ENCODE measurements at regions not wholly inside any gene's neighbourhood (a gene's known extent, or its start where the extent isn't known, plus 50 kb on each side); places are given as distances from the start of the nearest gene placed in this dataset.
"Not testable (repeated sequence)": the region's sequence is repeated elsewhere in the genome, so short reads cannot be mapped to it uniquely, and the experiment has no call there.

- Mint-ChIP-seq H3K27ac (no peak overlapping the region), H3K4me1 (peaks cover 0 to 4% (median 2%) of the 10 kb centered on the region in 3 donors), H3K9me3 (no peaks in the 10 kb centered on the region), H3K36me3 (peaks cover 60% of the 10 kb centered on the region), H3K4me3 (no peak overlapping the region), H3K27me3 (no peaks in the 10 kb centered on the region)
- Histone ChIP-seq H3K27me3 (replicated peaks in 1 of 2; ENCODE audit: control insufficient read depth in 2 of 2, extremely low read depth in 1 of 2, insufficient read depth in 2 of 2, low read length in 1 of 2) (no peaks in the 10 kb centered on the region), H3K4me3 (ENCODE audit: control insufficient read depth in 1 of 2, extremely low read depth in 1 of 2, low read length in 1 of 2) (no peak overlapping the region), H3K4me1 (ENCODE audit: control insufficient read depth in 1 of 2, extremely low read depth in 1 of 2, insufficient read depth in 2 of 2, low read length in 2 of 2) (no peaks in the 10 kb centered on the region), H3K36me3 (ENCODE audit: control insufficient read depth in 2 of 2, extremely low read depth in 1 of 2, insufficient read depth in 1 of 2, low read length in 1 of 2) (peaks cover 12 to 53% of the 10 kb centered on the region in 2 donors), H3K9me3 (no peaks in the 10 kb centered on the region), H3K27ac (ENCODE audit: low read length) (no peak overlapping the region)
- ATAC-seq (replicated peaks in 1 of 4) (no peak), DNase-seq (no peak)
- no CpG with 5 or more reads among the region's 2 CpGs for WGBS (ENCODE audit: insufficient coverage)
- ChIA-PET CTCF (interaction anchor here in 1 of 2 donors (0.8 kb wide), 1 partner anchor 11 kb away, joined by 6 read pairs; no protein-coding TSS in a partner anchor), POLR2A (no interaction called here)
Measured at GRCh38 chr7:67313213-67313612, 316.6 kb downstream of the TYW1 start.

- H3K4me3 ChIP-seq (ENCODE audit: control insufficient read depth in 1 of 2, extremely low read depth in 1 of 2, low read length in 1 of 2); H3K4me3 Mint-ChIP-seq; H3K27ac Mint-ChIP-seq; H3K27ac ChIP-seq (ENCODE audit: low read length); DNase-seq; H3K4me1 Mint-ChIP-seq; H3K27me3 ChIP-seq (replicated peaks in 1 of 2; ENCODE audit: control insufficient read depth in 2 of 2, extremely low read depth in 1 of 2, insufficient read depth in 2 of 2, low read length in 1 of 2); ATAC-seq (replicated peaks in 1 of 4); H3K9me3 Mint-ChIP-seq; CTCF ChIA-PET; H3K4me1 ChIP-seq (ENCODE audit: control insufficient read depth in 1 of 2, extremely low read depth in 1 of 2, insufficient read depth in 2 of 2, low read length in 2 of 2); H3K9me3 ChIP-seq; H3K27me3 Mint-ChIP-seq; POLR2A ChIA-PET: not testable (repeated sequence)
- peaks cover 12 to 30% of the 10 kb centered on the region in 2 donors for H3K36me3 ChIP-seq (ENCODE audit: control insufficient read depth in 2 of 2, extremely low read depth in 1 of 2, insufficient read depth in 1 of 2, low read length in 1 of 2)
- 100% methylated on average over 1 of the region's 4 CpGs for WGBS (ENCODE audit: insufficient coverage)
- peaks cover 36% of the 10 kb centered on the region for H3K36me3 Mint-ChIP-seq
Measured at GRCh38 chr7:67316902-67317301, 320.3 kb downstream of the TYW1 start.

GRCh38 chr7:67328257-67328656 lies 331.6 kb downstream of the TYW1 start:
- H3K9me3 Mint-ChIP-seq; H3K27ac ChIP-seq (ENCODE audit: low read length); H3K9me3 ChIP-seq; H3K27me3 ChIP-seq (replicated peaks in 1 of 2; ENCODE audit: control insufficient read depth in 2 of 2, extremely low read depth in 1 of 2, insufficient read depth in 2 of 2, low read length in 1 of 2); H3K4me1 ChIP-seq (ENCODE audit: control insufficient read depth in 1 of 2, extremely low read depth in 1 of 2, insufficient read depth in 2 of 2, low read length in 2 of 2); H3K4me1 Mint-ChIP-seq; H3K4me3 Mint-ChIP-seq; H3K36me3 ChIP-seq (ENCODE audit: control insufficient read depth in 2 of 2, extremely low read depth in 1 of 2, insufficient read depth in 1 of 2, low read length in 1 of 2); ATAC-seq (replicated peaks in 1 of 4); CTCF ChIA-PET; H3K36me3 Mint-ChIP-seq; H3K27ac Mint-ChIP-seq; H3K27me3 Mint-ChIP-seq; DNase-seq; H3K4me3 ChIP-seq (ENCODE audit: control insufficient read depth in 1 of 2, extremely low read depth in 1 of 2, low read length in 1 of 2): not testable (repeated sequence)
- WGBS (ENCODE audit: insufficient coverage): 80% methylated on average over 2 of the region's 5 CpGs
- POLR2A ChIA-PET: interaction anchor here in 1 of 2 donors (0.7 kb wide), 1 partner anchor 10 kb away, joined by 3 read pairs; no protein-coding TSS in a partner anchor

- CTCF ChIA-PET; H3K4me3 ChIP-seq (ENCODE audit: control insufficient read depth in 1 of 2, extremely low read depth in 1 of 2, low read length in 1 of 2); H3K9me3 ChIP-seq; DNase-seq; ATAC-seq (replicated peaks in 1 of 4); POLR2A ChIA-PET; H3K27ac ChIP-seq (ENCODE audit: low read length); H3K4me3 Mint-ChIP-seq; H3K4me1 ChIP-seq (ENCODE audit: control insufficient read depth in 1 of 2, extremely low read depth in 1 of 2, insufficient read depth in 2 of 2, low read length in 2 of 2); H3K27ac Mint-ChIP-seq; H3K4me1 Mint-ChIP-seq; H3K36me3 ChIP-seq (ENCODE audit: control insufficient read depth in 2 of 2, extremely low read depth in 1 of 2, insufficient read depth in 1 of 2, low read length in 1 of 2); H3K27me3 Mint-ChIP-seq; H3K9me3 Mint-ChIP-seq; H3K27me3 ChIP-seq (replicated peaks in 1 of 2; ENCODE audit: control insufficient read depth in 2 of 2, extremely low read depth in 1 of 2, insufficient read depth in 2 of 2, low read length in 1 of 2): not testable (repeated sequence)
- peaks cover 13% of the 10 kb centered on the region for H3K36me3 Mint-ChIP-seq
- WGBS (ENCODE audit: insufficient coverage): no CpG with 5 or more reads among the region's 1 CpG
Measured at GRCh38 chr7:67335165-67335564, 338.5 kb downstream of the TYW1 start.

- not testable (repeated sequence) for ATAC-seq (replicated peaks in 1 of 4)
Measured at GRCh38 chr7:67335663-67336062, 339.0 kb downstream of the TYW1 start.

GRCh38 chr7:67338545-67338944 lies 341.9 kb downstream of the TYW1 start:
- H3K9me3 ChIP-seq; H3K9me3 Mint-ChIP-seq; H3K36me3 ChIP-seq (ENCODE audit: control insufficient read depth in 2 of 2, extremely low read depth in 1 of 2, insufficient read depth in 1 of 2, low read length in 1 of 2); H3K27ac ChIP-seq (ENCODE audit: low read length); H3K27ac Mint-ChIP-seq; H3K4me1 ChIP-seq (ENCODE audit: control insufficient read depth in 1 of 2, extremely low read depth in 1 of 2, insufficient read depth in 2 of 2, low read length in 2 of 2); H3K27me3 Mint-ChIP-seq; POLR2A ChIA-PET; H3K4me3 Mint-ChIP-seq; ATAC-seq (replicated peaks in 1 of 4); H3K4me3 ChIP-seq (ENCODE audit: control insufficient read depth in 1 of 2, extremely low read depth in 1 of 2, low read length in 1 of 2); CTCF ChIA-PET; DNase-seq; H3K27me3 ChIP-seq (replicated peaks in 1 of 2; ENCODE audit: control insufficient read depth in 2 of 2, extremely low read depth in 1 of 2, insufficient read depth in 2 of 2, low read length in 1 of 2); H3K4me1 Mint-ChIP-seq: not testable (repeated sequence)
- H3K36me3 Mint-ChIP-seq: peaks cover 32% of the 10 kb centered on the region

More at GRCh38 chr7:67335663-67336062, 339.0 kb downstream of the TYW1 start:
- H3K27ac Mint-ChIP-seq; CTCF ChIA-PET; H3K36me3 ChIP-seq (ENCODE audit: control insufficient read depth in 2 of 2, extremely low read depth in 1 of 2, insufficient read depth in 1 of 2, low read length in 1 of 2); H3K4me3 ChIP-seq (ENCODE audit: control insufficient read depth in 1 of 2, extremely low read depth in 1 of 2, low read length in 1 of 2); H3K27me3 ChIP-seq (replicated peaks in 1 of 2; ENCODE audit: control insufficient read depth in 2 of 2, extremely low read depth in 1 of 2, insufficient read depth in 2 of 2, low read length in 1 of 2); H3K4me3 Mint-ChIP-seq; H3K9me3 ChIP-seq; H3K27me3 Mint-ChIP-seq; H3K4me1 Mint-ChIP-seq; POLR2A ChIA-PET; H3K27ac ChIP-seq (ENCODE audit: low read length); H3K9me3 Mint-ChIP-seq; H3K4me1 ChIP-seq (ENCODE audit: control insufficient read depth in 1 of 2, extremely low read depth in 1 of 2, insufficient read depth in 2 of 2, low read length in 2 of 2); DNase-seq: not testable (repeated sequence)
- peaks cover 13% of the 10 kb centered on the region for H3K36me3 Mint-ChIP-seq
- no CpG with 5 or more reads among the region's 8 CpGs for WGBS (ENCODE audit: insufficient coverage)

GRCh38 chr7:67341153-67341768 lies 344.6 kb downstream of the TYW1 start:
- 97% methylated on average over 6 of the region's 10 CpGs for WGBS (ENCODE audit: insufficient coverage)
- peaks cover 60% of the 10 kb centered on the region for H3K36me3 Mint-ChIP-seq
- H3K4me1 ChIP-seq (ENCODE audit: control insufficient read depth in 1 of 2, extremely low read depth in 1 of 2, insufficient read depth in 2 of 2, low read length in 2 of 2): no peaks in the 10 kb centered on the region
- H3K9me3 ChIP-seq: no peaks in the 10 kb centered on the region
- H3K36me3 ChIP-seq (ENCODE audit: control insufficient read depth in 2 of 2, extremely low read depth in 1 of 2, insufficient read depth in 1 of 2, low read length in 1 of 2): peaks cover 5 to 14% of the 10 kb centered on the region in 2 donors
- DNase-seq (no peak), ATAC-seq (replicated peaks in 1 of 4) (no peak)
- no peak overlapping the region for H3K4me3 Mint-ChIP-seq
- no peaks in the 10 kb centered on the region for H3K27me3 Mint-ChIP-seq
- H3K27ac ChIP-seq (ENCODE audit: low read length): no peak overlapping the region
- CTCF ChIA-PET: no interaction called here
- no peak overlapping the region for H3K27ac Mint-ChIP-seq
- H3K9me3 Mint-ChIP-seq: peaks cover 0 to 7% (median 0%) of the 10 kb centered on the region in 3 donors
- peaks cover 0 to 6% (median 0%) of the 10 kb centered on the region in 3 donors for H3K4me1 Mint-ChIP-seq
- H3K27me3 ChIP-seq (replicated peaks in 1 of 2; ENCODE audit: control insufficient read depth in 2 of 2, extremely low read depth in 1 of 2, insufficient read depth in 2 of 2, low read length in 1 of 2): peaks cover 0 to 3% of the 10 kb centered on the region in 2 experiments
- POLR2A ChIA-PET: interaction anchor here in 1 of 2 donors (0.7 kb wide), 1 partner anchor 16 kb away, joined by 4 read pairs; no protein-coding TSS in a partner anchor
- H3K4me3 ChIP-seq (ENCODE audit: control insufficient read depth in 1 of 2, extremely low read depth in 1 of 2, low read length in 1 of 2): no peak overlapping the region
